ENCODE measurements at regions not wholly inside any gene's neighbourhood (a gene's known extent, or its start where the extent isn't known, plus 50 kb on each side); places are given as distances from the start of the nearest gene placed in this dataset.

GRCh38 chr3:62981962-62982361 lies 106.7 kb upstream of the CADPS start:
- BruUV-seq (replicated peaks), result no TSS peak
- Histone ChIP-seq H3K4me1 (ENCODE audit: control insufficient read depth, insufficient read depth, low read length) (no peaks in the 10 kb centered on the region), H3K36me3 (ENCODE audit: control insufficient read depth, insufficient read depth, low read length) (no peaks in the 10 kb centered on the region), H3K4me3 (ENCODE audit: low read depth in 2 of 2, low read length in 2 of 2) (no peak overlapping the region), H3K27ac (ENCODE audit: low read length) (no peak overlapping the region), H3K27me3 (ENCODE audit: control insufficient read depth, insufficient read depth, low read length) (no peaks in the 10 kb centered on the region), H3K9me3 (ENCODE audit: control insufficient read depth, insufficient read depth, low read depth, low read length) (no peaks in the 10 kb centered on the region)
- ChIA-PET CTCF (no interaction called here), POLR2A (no interaction called here)
- DNase-seq (ENCODE audit: low read depth, low spot score), result no peak
- TF ChIP-seq POLR2AphosphoS5 (IDR thresholded peaks at IDR 0.05; ENCODE audit: low read depth, low read length) (no peak), TCF7L2 (IDR thresholded peaks at IDR 0.05; ENCODE audit: low read depth, low read length) (no peak), REST (IDR thresholded peaks at IDR 0.05; ENCODE audit: insufficient read depth in 1 of 2, low read depth in 2 of 2, low read length in 1 of 2) (no peak), CTCF (IDR thresholded peaks at IDR 0.05) (no peak), SIN3A (IDR thresholded peaks at IDR 0.05; ENCODE audit: borderline replicate concordance, insufficient read depth, low read depth, low read length) (no peak)
- in situ Hi-C loops (cut with HindIII; ENCODE audit: low pct_unique_long_range_greater_than_20kb, low sequenced_read_pairs), result no loop called here
- intact Hi-C loops (cut with micrococcal nuclease; ENCODE audit: unreplicated experiment), result no loop called here
- no peak for ATAC-seq

GRCh38 chr3:62982795-62983455 lies 107.7 kb upstream of the CADPS start:
- DNase-seq (ENCODE audit: low read depth, low spot score) (no peak), ATAC-seq (no peak)
- Histone ChIP-seq H3K27me3 (ENCODE audit: control insufficient read depth, insufficient read depth, low read length) (no peaks in the 10 kb centered on the region), H3K4me3 (ENCODE audit: low read depth in 2 of 2, low read length in 2 of 2) (no peak overlapping the region), H3K36me3 (ENCODE audit: control insufficient read depth, insufficient read depth, low read length) (no peaks in the 10 kb centered on the region), H3K27ac (ENCODE audit: low read length) (no peak overlapping the region), H3K9me3 (ENCODE audit: control insufficient read depth, insufficient read depth, low read depth, low read length) (no peaks in the 10 kb centered on the region), H3K4me1 (ENCODE audit: control insufficient read depth, insufficient read depth, low read length) (no peaks in the 10 kb centered on the region)
- TF ChIP-seq POLR2AphosphoS5 (IDR thresholded peaks at IDR 0.05; ENCODE audit: low read depth, low read length) (no peak), SIN3A (IDR thresholded peaks at IDR 0.05; ENCODE audit: borderline replicate concordance, insufficient read depth, low read depth, low read length) (no peak), TCF7L2 (IDR thresholded peaks at IDR 0.05; ENCODE audit: low read depth, low read length) (no peak), REST (IDR thresholded peaks at IDR 0.05; ENCODE audit: insufficient read depth in 1 of 2, low read depth in 2 of 2, low read length in 1 of 2) (no peak), CTCF (IDR thresholded peaks at IDR 0.05) (no peak)
- ChIA-PET CTCF (no interaction called here), POLR2A (no interaction called here)
- no TSS peak for BruUV-seq (replicated peaks)
- intact Hi-C loops (cut with micrococcal nuclease; ENCODE audit: unreplicated experiment), result no loop called here
- in situ Hi-C loops (cut with HindIII; ENCODE audit: low pct_unique_long_range_greater_than_20kb, low sequenced_read_pairs), result no loop called here

Data from Panc1 (cell line).